GM23338 (cell line): ENCODE measurements at regions not wholly inside any gene's neighbourhood (a gene's known extent, or its start where the extent isn't known, plus 50 kb on each side); places are given as distances from the start of the nearest gene placed in this dataset.

Experiments
- ATAC-seq: fragments of 200-7000 bp; cut with Tn5 transposase; 3 replicates; pipeline ENCODE4 v1.9.1; 2020
- DNase-seq: peaks from one replicate; pipeline ENCODE4 v3.0.0-alpha.2; 2015; ENCODE audit warnings: low spot score
- H2AFZ ChIP-seq: fragments of 200-600 bp; sonication (generic); 2 replicates; pipeline ENCODE4 v1.8.0; 2016; ENCODE audit warnings: antibody characterized with exemption, mild to moderate bottlenecking, moderate library complexity
- H3F3A ChIP-seq: fragments of 200-600 bp; sonication (generic); replicated peaks from 2 replicates; pipeline ENCODE4 v1.8.0; 2017; ENCODE audit warnings: antibody characterized with exemption, mixed run types, low read depth
- H3K27ac ChIP-seq: fragments of 200-600 bp; sonication (generic); 2 replicates; pipeline ENCODE4 v1.6.1; 2016; ENCODE audit warnings: low read depth
- H3K27me3 ChIP-seq: fragments of 200-600 bp; sonication (generic); 2 replicates; pipeline ENCODE4 v1.8.0; 2016; ENCODE audit warnings: mild to moderate bottlenecking, mixed run types, moderate library complexity; ENCODE audit not compliant: insufficient read depth
- H3K36me3 ChIP-seq: fragments of 200-600 bp; sonication (generic); 2 replicates; pipeline ENCODE4 v1.8.0; 2016; ENCODE audit warnings: mild to moderate bottlenecking; ENCODE audit not compliant: insufficient read depth
- H3K4me1 ChIP-seq: fragments of 200-600 bp; sonication (generic); 2 replicates; pipeline ENCODE4 v1.8.0; 2016; ENCODE audit warnings: mild to moderate bottlenecking, moderate library complexity; ENCODE audit not compliant: insufficient read depth
- H3K4me2 ChIP-seq: fragments of 200-600 bp; sonication (generic); 2 replicates; pipeline ENCODE4 v1.7.1; 2017; ENCODE audit warnings: mixed run types
- H3K4me3 ChIP-seq: fragments of 200-600 bp; sonication (generic); 2 replicates; pipeline ENCODE4 v1.6.1; 2016; ENCODE audit warnings: mixed run types
- H3K79me2 ChIP-seq: fragments of 200-600 bp; sonication (generic); replicated peaks from 2 replicates; pipeline ENCODE4 v1.8.0; 2017; ENCODE audit warnings: mild to moderate bottlenecking; ENCODE audit not compliant: insufficient read depth
- H3K9me2 ChIP-seq: fragments of 200-600 bp; sonication (generic); 2 replicates; pipeline ENCODE4 v1.8.0; 2017; ENCODE audit not compliant: insufficient read depth
- H4K20me1 ChIP-seq: fragments of 200-600 bp; sonication (generic); replicated peaks from 2 replicates; pipeline ENCODE4 v1.8.0; 2017; ENCODE audit warnings: mild to moderate bottlenecking; ENCODE audit not compliant: insufficient read depth
- H3K27ac Mint-ChIP-seq: 2 replicates; pipeline ENCODE4 v1.8.0; 2020; ENCODE audit warnings: inconsistent platforms, mild to moderate bottlenecking, moderate library complexity, mixed read lengths
- H3K27me3 Mint-ChIP-seq: 3 replicates; pipeline ENCODE4 v1.8.0; 2022; ENCODE audit warnings: low read depth, mild to moderate bottlenecking, moderate library complexity, mixed read lengths, inconsistent platforms; ENCODE audit not compliant: insufficient read depth, poor library complexity
- H3K36me3 Mint-ChIP-seq: 3 replicates; pipeline ENCODE4 v1.8.0; 2021; ENCODE audit warnings: low read depth, mild to moderate bottlenecking, inconsistent platforms, moderate library complexity, mixed read lengths
- H3K4me1 Mint-ChIP-seq: 3 replicates; pipeline ENCODE4 v1.8.0; 2020; ENCODE audit warnings: mild to moderate bottlenecking, inconsistent platforms, mixed read lengths
- H3K4me3 Mint-ChIP-seq: 3 replicates; pipeline ENCODE4 v1.8.0; 2021; ENCODE audit warnings: moderate library complexity, mild to moderate bottlenecking, inconsistent platforms, mixed read lengths
- H3K9me3 Mint-ChIP-seq: 3 replicates; pipeline ENCODE4 v1.8.0; 2020; ENCODE audit warnings: moderate library complexity, mild to moderate bottlenecking, inconsistent platforms, mixed read lengths
- EZH2phosphoT487 ChIP-seq: fragments of 200-600 bp; sonication (generic); IDR thresholded peaks from one replicate; pipeline ENCODE4 v1.8.1; 2018; ENCODE audit warnings: antibody characterized with exemption; ENCODE audit not compliant: unreplicated experiment
- JUNB ChIP-seq: IDR thresholded peaks from one replicate; pipeline ENCODE4 v1.6.1; 2016; ENCODE audit warnings: antibody characterized with exemption; ENCODE audit not compliant: unreplicated experiment
- POLR2AphosphoS5 ChIP-seq: IDR thresholded peaks from 2 replicates; pipeline ENCODE4 v1.6.1; 2016; ENCODE audit warnings: antibody characterized with exemption, low read depth
- STAT1 ChIP-seq: IDR thresholded peaks from one replicate; pipeline ENCODE4 v1.6.1; 2016; ENCODE audit warnings: antibody characterized with exemption; ENCODE audit not compliant: unreplicated experiment
- ZNF114 ChIP-seq: fragments of 250-450 bp; sonication (Bioruptor Pico); IDR thresholded peaks from 2 replicates; pipeline ENCODE4 v1.5.0; 2020; ENCODE audit warnings: mild to moderate bottlenecking, moderate library complexity
- ZNF331 ChIP-seq: fragments of 250-450 bp; sonication (Bioruptor Pico); IDR thresholded peaks from 2 replicates; pipeline ENCODE4 v1.5.0; 2020; ENCODE audit warnings: low read depth, mild to moderate bottlenecking, moderate library complexity
- ZNF462 ChIP-seq: fragments of 250-450 bp; sonication (Bioruptor Pico); IDR thresholded peaks from 2 replicates; pipeline ENCODE4 v1.5.0; 2020; ENCODE audit warnings: mild to moderate bottlenecking, moderate library complexity
- TF ChIP-seq, protein P1 (sequence below): IDR thresholded peaks from one replicate; pipeline ENCODE4 v1.6.1; 2018; ENCODE audit warnings: antibody characterized with exemption; ENCODE audit not compliant: unreplicated experiment

GRCh38 chr10:4016214-4016740, 231.3 kb upstream of the KLF6 start:
- H3K9me3 Mint-ChIP-seq = no peaks in the 10 kb centered on the region; the same call in 2 of the 3 replicates
- H3K27ac Mint-ChIP-seq = no peak overlapping the region
- H3K79me2 ChIP-seq = no peaks in the 10 kb centered on the region
- no peaks in the 10 kb centered on the region for H3F3A ChIP-seq
- H3K4me3 ChIP-seq = no peak overlapping the region
- TF ChIP-seq POLR2AphosphoS5 (no peak), EZH2phosphoT487 (no peak)
- no peak overlapping the region for H2AFZ ChIP-seq
- peaks cover 2% of the 10 kb centered on the region; the same call in 2 of the 3 replicates for H3K4me1 Mint-ChIP-seq
- 0 out of 2 replicates have a peak, but pooled peaks cover 4% of the 10 kb centered on the region for H3K9me2 ChIP-seq
- H3K4me1 ChIP-seq = peaks cover 2% of the 10 kb centered on the region; the same call in 1 of the 2 replicates
- 0 out of 3 replicates have a peak, but pooled peaks cover 2% of the 10 kb centered on the region for H3K36me3 Mint-ChIP-seq
- peaks cover 3% of the 10 kb centered on the region for H3K27me3 Mint-ChIP-seq
- no peak overlapping the region for H3K4me2 ChIP-seq
- no peak overlapping the region for H3K4me3 Mint-ChIP-seq
- no peak for DNase-seq
- no peak overlapping the region for H3K27ac ChIP-seq
- H3K27me3 ChIP-seq = no peaks in the 10 kb centered on the region
- ATAC-seq = no peak
- H4K20me1 ChIP-seq = no peaks in the 10 kb centered on the region
- no peaks in the 10 kb centered on the region for H3K36me3 ChIP-seq

DNA sequence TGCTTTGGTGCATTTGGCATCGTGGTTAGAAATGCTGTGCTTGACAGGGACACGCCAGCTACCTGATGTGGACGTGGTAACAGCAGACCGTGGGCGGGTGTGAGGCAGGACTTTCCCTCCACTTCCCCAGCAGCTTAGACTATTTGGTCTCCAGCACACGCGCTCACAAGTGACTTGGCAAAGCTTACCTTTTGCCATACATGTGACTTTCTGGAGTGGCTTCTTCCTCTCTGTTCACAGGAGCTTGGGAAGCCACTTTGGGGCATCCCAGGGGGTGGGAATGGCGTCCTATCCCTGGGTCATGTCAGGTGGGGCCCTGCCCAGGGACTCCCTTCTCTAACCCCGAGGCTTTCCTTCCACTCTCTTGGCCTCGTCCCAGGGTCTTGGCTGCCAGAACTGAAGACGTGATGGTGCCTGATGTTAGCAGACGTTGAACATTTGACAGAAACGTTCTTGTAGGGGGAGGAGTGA, 228.7 kb upstream of the KLF6 start:
- no peak overlapping the region for H3K4me3 Mint-ChIP-seq
- peaks cover 6% of the 10 kb centered on the region for H3K4me1 ChIP-seq
- H3K27ac ChIP-seq = no peak overlapping the region
- no peak overlapping the region for H3K27ac Mint-ChIP-seq
- no peak overlapping the region for H3K4me2 ChIP-seq
- H4K20me1 ChIP-seq = no peaks in the 10 kb centered on the region
- DNase-seq (no peak), ATAC-seq (no peak)
- TF ChIP-seq ZNF462 (CRISPR knock-in tag) = no peak
- no peak for TF ChIP-seq ZNF331 (CRISPR knock-in tag)
- TF ChIP-seq JUNB = no peak
- TF ChIP-seq STAT1 = no peak
- no peak for TF ChIP-seq POLR2AphosphoS5
- no peak for TF ChIP-seq ZNF114 (CRISPR knock-in tag)
- TF ChIP-seq, protein P1, sequence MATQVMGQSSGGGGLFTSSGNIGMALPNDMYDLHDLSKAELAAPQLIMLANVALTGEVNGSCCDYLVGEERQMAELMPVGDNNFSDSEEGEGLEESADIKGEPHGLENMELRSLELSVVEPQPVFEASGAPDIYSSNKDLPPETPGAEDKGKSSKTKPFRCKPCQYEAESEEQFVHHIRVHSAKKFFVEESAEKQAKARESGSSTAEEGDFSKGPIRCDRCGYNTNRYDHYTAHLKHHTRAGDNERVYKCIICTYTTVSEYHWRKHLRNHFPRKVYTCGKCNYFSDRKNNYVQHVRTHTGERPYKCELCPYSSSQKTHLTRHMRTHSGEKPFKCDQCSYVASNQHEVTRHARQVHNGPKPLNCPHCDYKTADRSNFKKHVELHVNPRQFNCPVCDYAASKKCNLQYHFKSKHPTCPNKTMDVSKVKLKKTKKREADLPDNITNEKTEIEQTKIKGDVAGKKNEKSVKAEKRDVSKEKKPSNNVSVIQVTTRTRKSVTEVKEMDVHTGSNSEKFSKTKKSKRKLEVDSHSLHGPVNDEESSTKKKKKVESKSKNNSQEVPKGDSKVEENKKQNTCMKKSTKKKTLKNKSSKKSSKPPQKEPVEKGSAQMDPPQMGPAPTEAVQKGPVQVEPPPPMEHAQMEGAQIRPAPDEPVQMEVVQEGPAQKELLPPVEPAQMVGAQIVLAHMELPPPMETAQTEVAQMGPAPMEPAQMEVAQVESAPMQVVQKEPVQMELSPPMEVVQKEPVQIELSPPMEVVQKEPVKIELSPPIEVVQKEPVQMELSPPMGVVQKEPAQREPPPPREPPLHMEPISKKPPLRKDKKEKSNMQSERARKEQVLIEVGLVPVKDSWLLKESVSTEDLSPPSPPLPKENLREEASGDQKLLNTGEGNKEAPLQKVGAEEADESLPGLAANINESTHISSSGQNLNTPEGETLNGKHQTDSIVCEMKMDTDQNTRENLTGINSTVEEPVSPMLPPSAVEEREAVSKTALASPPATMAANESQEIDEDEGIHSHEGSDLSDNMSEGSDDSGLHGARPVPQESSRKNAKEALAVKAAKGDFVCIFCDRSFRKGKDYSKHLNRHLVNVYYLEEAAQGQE = no peak
- 0 out of 3 replicates have a peak, but pooled peaks cover 2% of the 10 kb centered on the region for H3K36me3 Mint-ChIP-seq
- no peaks in the 10 kb centered on the region for H3K27me3 ChIP-seq
- peaks cover 4% of the 10 kb centered on the region for H3K9me2 ChIP-seq
- no peaks in the 10 kb centered on the region; the same call in 2 of the 3 replicates for H3K9me3 Mint-ChIP-seq
- no peaks in the 10 kb centered on the region for H3F3A ChIP-seq
- H3K27me3 Mint-ChIP-seq = no peaks in the 10 kb centered on the region
- no peak overlapping the region; the same call in 1 of the 2 replicates for H2AFZ ChIP-seq
- no peaks in the 10 kb centered on the region for H3K79me2 ChIP-seq
- H3K4me1 Mint-ChIP-seq = peaks cover 10% of the 10 kb centered on the region
- H3K4me3 ChIP-seq = no peak overlapping the region
- no peaks in the 10 kb centered on the region for H3K36me3 ChIP-seq
